Neuronal stem cell (in vitro differentiated cells): ENCODE measurements at regions not wholly inside any gene's neighbourhood (a gene's known extent, or its start where the extent isn't known, plus 50 kb on each side); places are given as distances from the start of the nearest gene placed in this dataset.
"Not testable (repeated sequence)": the region's sequence is repeated elsewhere in the genome, so short reads cannot be mapped to it uniquely, and the experiment has no call there.

Experiments used
- DNase-seq: peaks from one replicate; pipeline ENCODE4 v3.0.0-alpha.2; 2013; ENCODE audit warnings: low spot score
- H2AFZ ChIP-seq: one replicate; pipeline ENCODE4 v1.6.1; 2013; ENCODE audit warnings: mild to moderate bottlenecking, low read length, inconsistent platforms
- H2AK5ac ChIP-seq: 2 replicates; pipeline ENCODE4 v1.6.1; 2013; ENCODE audit warnings: low read depth, mild to moderate bottlenecking, inconsistent platforms, low read length, moderate library complexity, mixed read lengths
- H2BK120ac ChIP-seq: 2 replicates; pipeline ENCODE4 v1.6.1; 2013; ENCODE audit warnings: low read depth, mild to moderate bottlenecking, inconsistent platforms, low read length, moderate library complexity, mixed read lengths
- H2BK12ac ChIP-seq: one replicate; pipeline ENCODE4 v1.6.1; 2013; ENCODE audit warnings: low read length, inconsistent platforms
- H2BK15ac ChIP-seq: 2 replicates; pipeline ENCODE4 v1.6.1; 2013; ENCODE audit warnings: mild to moderate bottlenecking, low read length, inconsistent platforms, mixed read lengths
- H2BK5ac ChIP-seq: one replicate; pipeline ENCODE4 v1.6.1; 2013; ENCODE audit warnings: inconsistent platforms, mild to moderate bottlenecking, low read length, moderate library complexity
- H3K14ac ChIP-seq: one replicate; pipeline ENCODE4 v1.6.1; 2013; ENCODE audit warnings: low read length, inconsistent platforms
- H3K18ac ChIP-seq: 2 replicates; pipeline ENCODE4 v1.6.1; 2013; ENCODE audit warnings: low read length, inconsistent platforms
- H3K23ac ChIP-seq: 2 replicates; pipeline ENCODE4 v1.6.1; 2013; ENCODE audit warnings: low read depth, mild to moderate bottlenecking, mixed read lengths, low read length, inconsistent platforms; ENCODE audit not compliant: poor library complexity
- H3K27ac ChIP-seq: replicated peaks from 3 replicates; pipeline ENCODE4 v1.5.1; 2013; ENCODE audit warnings: low read length, inconsistent platforms
- H3K27me3 ChIP-seq, 3 experiments: 2 replicates each; pipeline ENCODE4 v1.6.1; 2013; ENCODE audit warnings: low read length in 3 of 3, mild to moderate bottlenecking in 2 of 3, inconsistent platforms in 1 of 3, low read depth in 1 of 3, mixed read lengths in 1 of 3, moderate library complexity in 1 of 3; ENCODE audit not compliant: control insufficient read depth in 3 of 3, insufficient read depth in 3 of 3
- H3K36me3 ChIP-seq, 2 donors: replicated peaks in 1 of 2; 2 replicates each; pipeline ENCODE4 v1.6.1; 2013; ENCODE audit warnings: low read length in 2 of 2; ENCODE audit not compliant: control insufficient read depth in 2 of 2, insufficient read depth in 2 of 2
- H3K4ac ChIP-seq: 2 replicates; pipeline ENCODE4 v1.6.1; 2013; ENCODE audit warnings: inconsistent platforms, mild to moderate bottlenecking, low read length, moderate library complexity
- H3K4me1 ChIP-seq, 2 donors: 1 replicate in 1 of 2; 2 replicates in 1 of 2; pipeline ENCODE4 v1.6.1; 2013; ENCODE audit warnings: low read length in 2 of 2, low read depth in 1 of 2; ENCODE audit not compliant: control insufficient read depth in 2 of 2, insufficient read depth in 1 of 2
- H3K4me2 ChIP-seq: one replicate; pipeline ENCODE4 v1.6.1; 2013; ENCODE audit warnings: mild to moderate bottlenecking, low read length, inconsistent platforms; ENCODE audit not compliant: insufficient read depth, poor library complexity, severe bottlenecking
- H3K4me3 ChIP-seq, 2 donors: 2 replicates each; pipeline ENCODE4 v1.5.1; 2013; ENCODE audit warnings: low read length in 2 of 2, mild to moderate bottlenecking in 2 of 2, inconsistent platforms in 1 of 2, moderate library complexity in 1 of 2
- H3K79me1 ChIP-seq: one replicate; pipeline ENCODE4 v1.6.1; 2013; ENCODE audit warnings: low read depth, mild to moderate bottlenecking, inconsistent platforms, low read length, moderate library complexity
- H3K9ac ChIP-seq: one replicate; pipeline ENCODE4 v1.6.1; 2013; ENCODE audit warnings: mild to moderate bottlenecking, low read depth, low read length, inconsistent platforms; ENCODE audit not compliant: poor library complexity
- H3K9me3 ChIP-seq, 2 donors: replicated peaks in 1 of 2; 2 replicates each; pipeline versions ENCODE3 to v1.6.1; 2013; ENCODE audit warnings: low read length in 2 of 2, mild to moderate bottlenecking in 2 of 2, inconsistent platforms in 1 of 2, low read depth in 1 of 2, mixed read lengths in 1 of 2, moderate library complexity in 1 of 2; ENCODE audit not compliant: control insufficient read depth in 2 of 2, insufficient read depth in 1 of 2
- H4K8ac ChIP-seq: one replicate; pipeline ENCODE4 v1.6.1; 2013; ENCODE audit warnings: low read depth, mild to moderate bottlenecking, inconsistent platforms, low read length, moderate library complexity
- H4K91ac ChIP-seq: one replicate; pipeline ENCODE4 v1.6.1; 2013; ENCODE audit warnings: low read length, low read depth, mild to moderate bottlenecking, inconsistent platforms; ENCODE audit not compliant: poor library complexity
- WGBS, 2 donors: extraction: QIAGEN DNeasy Blood & Tissue Kit; methylation state at CpG; one replicate each; pipeline ENCODE4 v1.1.7; 2013; ENCODE audit warnings: missing lambda C conversion rate in 2 of 2, mixed read lengths in 1 of 2; ENCODE audit not compliant: insufficient read length in 2 of 2, insufficient replicate concordance in 1 of 2; ENCODE audit errors: extremely low coverage in 2 of 2; 5-methylcytosine and 5-hydroxymethylcytosine counted together

GRCh38 chr2:215819713-215820112, 193.6 kb downstream of the MREG start:
- WGBS, 2 donors, result no CpG with 5 or more reads among the region's 3 CpGs

GRCh38 chr2:215817046-215817445, 196.3 kb downstream of the MREG start:
- H2BK5ac ChIP-seq, result no peak overlapping the region

More at GRCh38 chr2:215819713-215820112, 193.6 kb downstream of the MREG start:
- not testable (repeated sequence) for H2AK5ac ChIP-seq, H2BK5ac ChIP-seq, H3K9me3 ChIP-seq, H4K91ac ChIP-seq, H3K14ac ChIP-seq, H2BK12ac ChIP-seq, H2AFZ ChIP-seq, H3K4me1 ChIP-seq, H4K8ac ChIP-seq, H2BK120ac ChIP-seq, H3K36me3 ChIP-seq, H2BK15ac ChIP-seq, H3K27me3 ChIP-seq, H3K4ac ChIP-seq, H3K23ac ChIP-seq, H3K27ac ChIP-seq, DNase-seq, H3K79me1 ChIP-seq, H3K4me2 ChIP-seq, H3K18ac ChIP-seq, H3K9ac ChIP-seq, H3K4me3 ChIP-seq

GRCh38 chr2:215816424-215816823, 196.9 kb downstream of the MREG start:
- Histone ChIP-seq H2BK120ac (no peak overlapping the region), H3K9ac (no peak overlapping the region), H2BK12ac (no peak overlapping the region), H3K18ac (no peak overlapping the region), H3K4ac (no peak overlapping the region), H2AK5ac (no peak overlapping the region), H4K91ac (no peak overlapping the region), H3K4me3 (no peak overlapping the region), H3K36me3 (no peaks in the 10 kb centered on the region), H3K4me1 (no peaks in the 10 kb centered on the region), H2BK5ac (no peak overlapping the region), H3K4me2 (no peak overlapping the region), H3K79me1 (no peaks in the 10 kb centered on the region), H3K23ac (no peak overlapping the region), H3K14ac (no peak overlapping the region), H3K9me3 (no peaks in the 10 kb centered on the region), H4K8ac (no peak overlapping the region), H3K27ac (no peak overlapping the region), H2AFZ (no peak overlapping the region), H3K27me3 (no peaks in the 10 kb centered on the region), H2BK15ac (no peak overlapping the region)
- WGBS, 2 donors, result no CpG with 5 or more reads among the region's 5 CpGs
- no peak for DNase-seq

More at GRCh38 chr2:215817046-215817445, 196.3 kb downstream of the MREG start:
- no CpG with 5 or more reads among the region's 1 CpG for WGBS, 2 donors
- Histone ChIP-seq H3K27ac (no peak overlapping the region), H3K23ac (no peak overlapping the region), H3K36me3 (no peaks in the 10 kb centered on the region), H3K79me1 (no peaks in the 10 kb centered on the region), H3K18ac (no peak overlapping the region), H2AK5ac (no peak overlapping the region), H2BK15ac (no peak overlapping the region), H3K9me3 (no peaks in the 10 kb centered on the region), H3K14ac (no peak overlapping the region), H4K8ac (no peak overlapping the region), H4K91ac (no peak overlapping the region), H3K9ac (no peak overlapping the region), H3K4ac (no peak overlapping the region), H3K4me1 (no peaks in the 10 kb centered on the region), H2BK12ac (no peak overlapping the region), H3K4me3 (no peak overlapping the region), H2BK120ac (no peak overlapping the region), H3K27me3 (no peaks in the 10 kb centered on the region), H3K4me2 (no peak overlapping the region), H2AFZ (no peak overlapping the region)
- DNase-seq, result no peak

GRCh38 chr2:215815960-215816359, 197.4 kb downstream of the MREG start:
- Histone ChIP-seq H3K9me3 (no peaks in the 10 kb centered on the region), H3K36me3 (no peaks in the 10 kb centered on the region), H3K4me1 (no peaks in the 10 kb centered on the region), H3K4ac (no peak overlapping the region), H2BK12ac (no peak overlapping the region), H2BK15ac (no peak overlapping the region), H3K4me2 (no peak overlapping the region), H2BK5ac (no peak overlapping the region), H2AK5ac (no peak overlapping the region), H4K91ac (no peak overlapping the region), H2BK120ac (no peak overlapping the region), H3K27ac (no peak overlapping the region), H3K79me1 (no peaks in the 10 kb centered on the region), H3K27me3 (no peaks in the 10 kb centered on the region), H3K9ac (no peak overlapping the region), H3K14ac (no peak overlapping the region), H3K4me3 (no peak overlapping the region), H3K23ac (no peak overlapping the region), H3K18ac (no peak overlapping the region), H2AFZ (no peak overlapping the region), H4K8ac (no peak overlapping the region)
- no peak for DNase-seq
- WGBS, 2 donors, result no CpG with 5 or more reads among the region's 2 CpGs
